Skeletal muscle cell (primary cell): ENCODE measurements at regions not wholly inside any gene's neighbourhood (a gene's known extent, or its start where the extent isn't known, plus 50 kb on each side); places are given as distances from the start of the nearest gene placed in this dataset.

Experiments used
- DNase-seq: peaks from one replicate; pipeline ENCODE4 v3.0.0-alpha.2; 2010; ENCODE audit warnings: low read depth
- H3K4me3 ChIP-seq: 2 replicates; pipeline ENCODE4 v1.5.1; 2011; ENCODE audit warnings: low read depth, mild to moderate bottlenecking, control low read depth, low read length, moderate library complexity

GRCh38 chr1:75062111-75062510 lies 72.1 kb upstream of the LHX8 start:
- H3K4me3 ChIP-seq, result no peak overlapping the region
- no peak for DNase-seq

- DNase-seq, result no peak
- H3K4me3 ChIP-seq, result no peak overlapping the region
These were observed 66.2 kb upstream of the LHX8 start for GRCh38 chr1:75067975-75068374.

- H3K4me3 ChIP-seq, result no peak overlapping the region
- DNase-seq, result no peak
These were observed 59.3 kb upstream of the LHX8 start for GRCh38 chr1:75074831-75075395.

GRCh38 chr1:75079538-75080290 lies 54.5 kb upstream of the LHX8 start:
- DNase-seq, result no peak
- no peak overlapping the region for H3K4me3 ChIP-seq

DNA sequence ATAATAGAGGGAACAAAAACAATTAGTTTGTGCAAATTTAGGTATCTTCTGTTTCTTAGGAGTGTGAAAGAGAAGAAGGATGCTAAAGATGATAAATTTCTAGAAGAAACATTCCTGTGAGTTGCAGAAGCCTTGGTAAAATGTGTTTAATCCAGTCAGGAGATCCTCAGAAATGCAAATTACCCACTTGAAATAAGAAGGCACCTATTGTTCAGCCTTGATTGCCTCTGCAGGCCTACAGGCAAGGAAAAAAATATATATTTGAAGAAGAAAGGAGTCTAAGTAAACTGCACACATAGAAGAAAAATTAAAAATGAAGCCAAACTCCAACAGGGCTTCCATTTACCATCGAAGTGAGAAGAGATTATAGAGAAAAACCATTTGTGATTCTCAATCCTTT lies 51.0 kb upstream of the LHX8 start:
- no peak overlapping the region for H3K4me3 ChIP-seq
- DNase-seq, result no peak

DNA sequence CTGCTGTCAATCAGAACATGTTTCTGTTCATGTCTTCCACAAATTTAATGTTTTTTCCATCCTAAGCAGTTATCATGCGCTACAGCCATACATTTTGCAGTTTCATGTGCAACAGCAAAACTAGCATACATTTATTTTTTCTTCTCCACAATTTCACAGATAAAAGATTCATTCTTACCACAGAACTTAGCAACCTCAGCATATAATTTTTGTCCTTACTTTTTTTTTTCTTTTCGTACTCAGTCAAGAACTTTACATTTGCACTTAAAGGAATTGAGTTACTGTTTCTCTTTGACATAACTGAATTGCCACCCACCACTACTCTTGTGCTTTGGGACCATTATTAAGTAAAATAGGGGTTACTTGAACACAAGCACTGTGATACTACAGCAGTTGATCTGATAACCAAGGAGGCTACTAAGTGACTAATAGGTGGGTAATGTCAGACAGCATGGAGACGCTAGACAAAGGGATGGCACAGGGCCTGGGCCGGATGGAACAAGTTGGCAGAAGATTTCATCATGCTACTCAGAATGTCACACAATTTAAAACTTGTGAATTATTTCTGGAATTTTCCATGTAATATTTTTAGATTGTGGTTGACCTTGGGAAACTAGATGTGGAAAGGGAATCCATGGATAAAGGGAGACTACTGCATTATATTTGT lies 50.2 kb upstream of the LHX8 start:
- no peak for DNase-seq
- H3K4me3 ChIP-seq, result no peak overlapping the region
